KMS-11 (cell line): ENCODE measurements at regions not wholly inside any gene's neighbourhood (a gene's known extent, or its start where the extent isn't known, plus 50 kb on each side); places are given as distances from the start of the nearest gene placed in this dataset.

Experiments
- H2AFZ ChIP-seq: fragments of 200-600 bp; sonication (generic); 2 replicates; pipeline ENCODE4 v1.6.1; 2016; ENCODE audit warnings: antibody characterized with exemption, mixed run types, low read depth
- H3K27ac ChIP-seq: fragments of 200-600 bp; sonication (generic); 2 replicates; pipeline ENCODE4 v1.6.1; 2016; ENCODE audit warnings: mild to moderate bottlenecking, mixed run types
- H3K27me3 ChIP-seq: fragments of 200-600 bp; sonication (generic); 2 replicates; pipeline ENCODE4 v1.6.1; 2017; ENCODE audit warnings: mild to moderate bottlenecking, low read depth, mixed run types, moderate library complexity; ENCODE audit not compliant: insufficient read depth
- H3K36me3 ChIP-seq: fragments of 200-600 bp; sonication (generic); 2 replicates; pipeline ENCODE4 v1.6.1; 2017; ENCODE audit warnings: mild to moderate bottlenecking, mixed run types; ENCODE audit not compliant: insufficient read depth
- H3K4me1 ChIP-seq: fragments of 200-600 bp; sonication (generic); 2 replicates; pipeline ENCODE4 v1.6.1; 2016; ENCODE audit warnings: mild to moderate bottlenecking, low read depth, mixed run types; ENCODE audit not compliant: poor library complexity, severe bottlenecking
- H3K4me2 ChIP-seq: fragments of 200-600 bp; sonication (generic); 2 replicates; pipeline ENCODE4 v1.7.0; 2016; ENCODE audit warnings: mild to moderate bottlenecking, mixed run types
- H3K4me3 ChIP-seq: fragments of 200-600 bp; sonication (generic); IDR thresholded peaks from 2 replicates; pipeline ENCODE4 v1.6.1; 2017; ENCODE audit warnings: low read depth, low read length, mixed read lengths; ENCODE audit not compliant: insufficient read depth
- H3K79me2 ChIP-seq: fragments of 200-600 bp; sonication (generic); 2 replicates; pipeline ENCODE4 v1.6.1; 2016; ENCODE audit warnings: low read depth, mixed run types; ENCODE audit not compliant: insufficient read depth
- H3K9ac ChIP-seq: fragments of 200-600 bp; sonication (generic); 2 replicates; pipeline ENCODE4 v1.6.1; 2016; ENCODE audit warnings: mild to moderate bottlenecking, mixed run types
- H4K20me1 ChIP-seq: fragments of 200-600 bp; sonication (generic); 2 replicates; pipeline ENCODE4 v1.6.1; 2016; ENCODE audit warnings: mild to moderate bottlenecking, mixed run types; ENCODE audit not compliant: insufficient read depth
- TF ChIP-seq, protein P1 (sequence below): fragments of 200-600 bp; sonication (generic); conservative IDR thresholded peaks from 2 replicates; pipeline ENCODE4 v1.6.1; 2017; ENCODE audit warnings: low read depth, mild to moderate bottlenecking, antibody characterized with exemption, low read length, moderate library complexity, mixed read lengths

DNA sequence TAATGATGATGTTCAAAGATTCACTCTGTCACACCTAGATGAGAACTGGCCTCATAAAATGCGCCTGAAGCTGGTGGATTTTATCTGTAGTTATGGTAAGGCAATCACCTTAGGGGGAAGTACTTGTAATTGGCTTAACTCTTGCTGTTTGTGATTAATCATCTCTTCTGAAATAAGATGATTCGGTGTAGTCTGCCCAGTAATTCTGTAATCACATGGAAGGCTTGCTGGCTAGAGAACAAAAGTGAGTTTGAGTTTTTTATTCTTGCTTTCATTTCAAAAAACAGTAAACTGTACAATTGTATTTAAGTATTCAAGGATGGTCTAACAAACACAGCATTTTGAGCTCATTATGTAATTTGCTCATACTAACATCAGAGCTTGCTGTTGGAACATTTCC, 72.1 kb downstream of the OTOL1 start:
- no peaks in the 10 kb centered on the region for H3K27me3 ChIP-seq
- TF ChIP-seq, protein P1, sequence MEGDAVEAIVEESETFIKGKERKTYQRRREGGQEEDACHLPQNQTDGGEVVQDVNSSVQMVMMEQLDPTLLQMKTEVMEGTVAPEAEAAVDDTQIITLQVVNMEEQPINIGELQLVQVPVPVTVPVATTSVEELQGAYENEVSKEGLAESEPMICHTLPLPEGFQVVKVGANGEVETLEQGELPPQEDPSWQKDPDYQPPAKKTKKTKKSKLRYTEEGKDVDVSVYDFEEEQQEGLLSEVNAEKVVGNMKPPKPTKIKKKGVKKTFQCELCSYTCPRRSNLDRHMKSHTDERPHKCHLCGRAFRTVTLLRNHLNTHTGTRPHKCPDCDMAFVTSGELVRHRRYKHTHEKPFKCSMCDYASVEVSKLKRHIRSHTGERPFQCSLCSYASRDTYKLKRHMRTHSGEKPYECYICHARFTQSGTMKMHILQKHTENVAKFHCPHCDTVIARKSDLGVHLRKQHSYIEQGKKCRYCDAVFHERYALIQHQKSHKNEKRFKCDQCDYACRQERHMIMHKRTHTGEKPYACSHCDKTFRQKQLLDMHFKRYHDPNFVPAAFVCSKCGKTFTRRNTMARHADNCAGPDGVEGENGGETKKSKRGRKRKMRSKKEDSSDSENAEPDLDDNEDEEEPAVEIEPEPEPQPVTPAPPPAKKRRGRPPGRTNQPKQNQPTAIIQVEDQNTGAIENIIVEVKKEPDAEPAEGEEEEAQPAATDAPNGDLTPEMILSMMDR, result no peak
- H3K4me3 ChIP-seq, result no peak overlapping the region
- no peaks in the 10 kb centered on the region for H3K79me2 ChIP-seq
- H3K4me1 ChIP-seq, result no peaks in the 10 kb centered on the region
- no peak overlapping the region for H3K9ac ChIP-seq
- no peak overlapping the region for H3K27ac ChIP-seq
- H2AFZ ChIP-seq, result no peak overlapping the region
- H4K20me1 ChIP-seq, result no peaks in the 10 kb centered on the region
- H3K4me2 ChIP-seq, result no peak overlapping the region
- H3K36me3 ChIP-seq, result no peaks in the 10 kb centered on the region

DNA sequence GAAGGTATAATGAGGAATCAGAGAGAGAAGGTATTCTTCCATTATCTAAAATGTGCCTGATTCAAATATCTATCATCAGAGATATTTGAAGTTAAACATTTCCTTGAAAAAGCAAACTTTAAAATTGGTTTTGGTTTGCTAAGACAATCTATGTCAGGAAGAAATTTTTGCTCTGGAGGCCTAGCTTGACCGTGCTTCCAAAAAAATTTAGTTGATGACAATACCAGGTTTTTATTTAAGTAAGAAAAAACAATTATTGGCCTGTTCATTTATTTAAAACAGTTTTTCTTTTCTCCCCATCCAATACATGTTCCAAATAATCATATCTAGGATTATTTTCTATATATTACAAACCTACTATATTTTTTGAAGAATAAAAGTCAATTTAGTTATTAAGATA, 75.3 kb downstream of the OTOL1 start:
- Histone ChIP-seq H3K36me3 (no peaks in the 10 kb centered on the region), H3K4me2 (no peak overlapping the region), H3K27me3 (no peaks in the 10 kb centered on the region), H3K4me1 (no peaks in the 10 kb centered on the region), H2AFZ (no peak overlapping the region), H4K20me1 (no peaks in the 10 kb centered on the region), H3K9ac (no peak overlapping the region), H3K79me2 (no peaks in the 10 kb centered on the region), H3K27ac (no peak overlapping the region), H3K4me3 (no peak overlapping the region)
- TF ChIP-seq, protein P1, result no peak

DNA sequence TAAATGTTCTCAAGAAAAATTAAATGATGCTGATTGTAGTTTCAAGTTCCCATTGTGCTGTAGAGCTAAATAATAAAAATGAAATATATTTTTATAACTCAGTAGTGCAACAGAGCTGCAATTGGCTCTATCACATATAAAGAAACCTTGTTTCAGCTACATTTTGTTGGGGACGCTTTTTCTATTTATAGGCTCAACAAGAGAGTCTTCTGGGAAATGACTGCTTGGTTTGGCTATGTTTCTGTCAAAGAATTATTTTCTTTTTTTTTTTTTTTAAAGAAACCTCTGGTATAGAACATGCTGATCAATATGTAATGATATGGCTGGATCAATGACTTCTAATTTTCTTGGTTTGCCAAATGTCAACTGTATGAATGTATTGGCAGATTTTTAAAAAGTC, 76.5 kb downstream of the OTOL1 start:
- Histone ChIP-seq H3K27ac (no peak overlapping the region), H3K36me3 (no peaks in the 10 kb centered on the region)

DNA sequence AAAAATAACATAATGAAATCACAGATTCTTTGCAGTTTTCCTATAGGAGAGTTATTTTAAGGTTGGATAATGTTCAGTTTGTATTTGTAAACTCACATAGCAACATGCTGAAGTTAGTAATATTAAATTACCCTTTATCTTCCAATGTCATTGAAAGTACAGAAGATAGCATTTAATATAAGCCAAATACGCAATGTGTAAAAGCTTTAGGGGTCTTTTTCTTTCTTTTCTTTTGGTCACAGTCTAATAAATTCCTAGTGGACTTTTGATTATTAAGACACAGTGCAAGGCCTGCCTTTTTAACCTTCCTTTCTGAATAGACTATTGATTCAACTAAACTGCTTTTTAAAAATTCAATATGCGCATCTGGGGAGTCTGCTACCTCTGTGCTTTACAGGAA, 79.3 kb downstream of the OTOL1 start:
- Histone ChIP-seq H3K4me3 (no peak overlapping the region), H3K4me2 (no peak overlapping the region), H3K27ac (no peak overlapping the region), H2AFZ (no peak overlapping the region), H3K36me3 (no peaks in the 10 kb centered on the region), H3K9ac (no peak overlapping the region), H3K4me1 (no peaks in the 10 kb centered on the region), H3K27me3 (no peaks in the 10 kb centered on the region), H4K20me1 (no peaks in the 10 kb centered on the region), H3K79me2 (no peaks in the 10 kb centered on the region)
- TF ChIP-seq, protein P1, result no peak

More for the DNA sequence above, 76.5 kb downstream of the OTOL1 start:
- Histone ChIP-seq H3K4me2 (no peak overlapping the region), H3K79me2 (no peaks in the 10 kb centered on the region), H3K9ac (no peak overlapping the region), H3K27me3 (no peaks in the 10 kb centered on the region), H4K20me1 (no peaks in the 10 kb centered on the region), H3K4me3 (no peak overlapping the region), H3K4me1 (no peaks in the 10 kb centered on the region), H2AFZ (no peak overlapping the region)
- TF ChIP-seq, protein P1, result no peak

DNA sequence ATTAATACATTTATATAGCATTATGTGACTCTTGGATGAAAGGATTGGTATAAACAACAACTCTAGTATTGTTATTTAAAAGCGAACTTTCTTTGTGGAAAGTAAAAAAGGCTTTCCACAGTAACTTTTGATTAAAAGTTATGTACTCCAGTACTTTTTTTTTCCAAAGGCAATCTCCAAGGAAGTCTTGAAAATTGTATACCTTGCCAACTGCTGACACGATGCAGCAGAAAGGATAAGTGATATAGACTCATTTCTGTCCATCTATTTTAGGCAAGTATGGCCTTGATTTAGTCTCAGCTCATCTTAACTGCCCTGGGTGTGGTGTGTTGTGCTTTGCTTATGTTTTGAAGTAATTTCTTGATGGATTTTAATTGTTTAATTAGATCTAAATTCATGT, 79.7 kb downstream of the OTOL1 start:
- Histone ChIP-seq H3K4me3 (no peak overlapping the region), H3K4me1 (no peaks in the 10 kb centered on the region), H3K27me3 (no peaks in the 10 kb centered on the region), H3K4me2 (no peak overlapping the region), H3K79me2 (no peaks in the 10 kb centered on the region), H2AFZ (no peak overlapping the region), H3K27ac (no peak overlapping the region), H3K36me3 (no peaks in the 10 kb centered on the region), H3K9ac (no peak overlapping the region), H4K20me1 (no peaks in the 10 kb centered on the region)
- TF ChIP-seq, protein P1, result no peak
